Thyroid gland (tissue), 4 donors: ENCODE measurements at regions not wholly inside any gene's neighbourhood (a gene's known extent, or its start where the extent isn't known, plus 50 kb on each side); places are given as distances from the start of the nearest gene placed in this dataset.

Experiments
- POLR2A ChIP-seq, 2 donors: fragments of 450-650 bp; IDR thresholded peaks; one replicate each; pipeline ENCODE4 v1.6.1; 2017; ENCODE audit warnings: antibody characterized with exemption in 2 of 2, mild to moderate bottlenecking in 2 of 2, moderate library complexity in 1 of 2
- TF ChIP-seq, protein P1 (sequence below), 6 experiments: fragments of 200-600 bp in 3 of 6; fragments of 450-650 bp in 3 of 6; sonication (generic) in 3 of 6; IDR thresholded peaks; one replicate each; pipeline ENCODE4 v1.5.1; 2016 to 2019; ENCODE audit warnings: antibody characterized with exemption in 6 of 6, mild to moderate bottlenecking in 2 of 6, inconsistent platforms in 1 of 6, moderate library complexity in 1 of 6

DNA sequence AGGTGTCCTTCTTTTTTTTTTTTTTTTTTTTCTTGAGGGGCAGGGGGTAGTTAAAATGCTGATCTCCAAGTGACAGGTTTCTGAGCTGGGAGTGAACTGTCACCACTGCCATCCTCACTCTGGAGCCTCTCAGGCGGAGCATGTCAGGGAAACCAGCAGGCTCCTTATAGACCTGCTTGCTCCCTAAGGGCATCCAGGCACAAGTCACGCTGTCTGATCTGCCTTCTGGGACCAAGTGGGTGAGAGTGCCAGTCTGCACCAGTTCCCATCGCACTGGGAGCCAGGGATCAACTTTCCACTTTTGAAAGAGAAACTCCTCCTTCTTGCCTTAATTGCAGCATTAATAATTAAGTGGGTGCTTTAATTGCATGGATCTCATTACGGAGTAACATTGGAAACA, 537.9 kb upstream of the CADM1 start:
- no peak for TF ChIP-seq POLR2A (IDR thresholded peaks at IDR 0.05)
- TF ChIP-seq, protein P1, sequence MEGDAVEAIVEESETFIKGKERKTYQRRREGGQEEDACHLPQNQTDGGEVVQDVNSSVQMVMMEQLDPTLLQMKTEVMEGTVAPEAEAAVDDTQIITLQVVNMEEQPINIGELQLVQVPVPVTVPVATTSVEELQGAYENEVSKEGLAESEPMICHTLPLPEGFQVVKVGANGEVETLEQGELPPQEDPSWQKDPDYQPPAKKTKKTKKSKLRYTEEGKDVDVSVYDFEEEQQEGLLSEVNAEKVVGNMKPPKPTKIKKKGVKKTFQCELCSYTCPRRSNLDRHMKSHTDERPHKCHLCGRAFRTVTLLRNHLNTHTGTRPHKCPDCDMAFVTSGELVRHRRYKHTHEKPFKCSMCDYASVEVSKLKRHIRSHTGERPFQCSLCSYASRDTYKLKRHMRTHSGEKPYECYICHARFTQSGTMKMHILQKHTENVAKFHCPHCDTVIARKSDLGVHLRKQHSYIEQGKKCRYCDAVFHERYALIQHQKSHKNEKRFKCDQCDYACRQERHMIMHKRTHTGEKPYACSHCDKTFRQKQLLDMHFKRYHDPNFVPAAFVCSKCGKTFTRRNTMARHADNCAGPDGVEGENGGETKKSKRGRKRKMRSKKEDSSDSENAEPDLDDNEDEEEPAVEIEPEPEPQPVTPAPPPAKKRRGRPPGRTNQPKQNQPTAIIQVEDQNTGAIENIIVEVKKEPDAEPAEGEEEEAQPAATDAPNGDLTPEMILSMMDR (IDR thresholded peaks at IDR 0.05), result no peak
